ENCODE measurements at regions not wholly inside any gene's neighbourhood (a gene's known extent, or its start where the extent isn't known, plus 50 kb on each side); places are given as distances from the start of the nearest gene placed in this dataset.

DNA sequence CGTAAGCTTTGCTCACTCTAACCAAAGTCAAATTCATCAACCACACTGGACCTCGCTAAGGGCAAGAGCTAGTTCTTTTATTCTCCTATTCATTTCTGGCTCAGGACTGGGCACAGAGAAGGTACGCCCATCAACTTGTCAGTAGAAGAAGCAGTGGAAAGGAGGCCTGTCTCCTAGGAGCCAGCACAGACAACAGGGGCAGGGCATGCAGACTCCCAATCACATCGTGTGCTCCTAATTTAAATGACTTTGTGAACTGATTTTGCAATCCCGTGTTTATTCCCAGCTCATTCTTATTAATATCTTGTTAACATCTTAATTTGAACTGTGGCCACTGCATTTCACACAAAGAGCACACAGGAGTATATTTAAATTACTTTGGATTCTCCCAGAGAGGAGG, 161.1 kb upstream of the BCL6 start:
- no peak for DNase-seq

DNA sequence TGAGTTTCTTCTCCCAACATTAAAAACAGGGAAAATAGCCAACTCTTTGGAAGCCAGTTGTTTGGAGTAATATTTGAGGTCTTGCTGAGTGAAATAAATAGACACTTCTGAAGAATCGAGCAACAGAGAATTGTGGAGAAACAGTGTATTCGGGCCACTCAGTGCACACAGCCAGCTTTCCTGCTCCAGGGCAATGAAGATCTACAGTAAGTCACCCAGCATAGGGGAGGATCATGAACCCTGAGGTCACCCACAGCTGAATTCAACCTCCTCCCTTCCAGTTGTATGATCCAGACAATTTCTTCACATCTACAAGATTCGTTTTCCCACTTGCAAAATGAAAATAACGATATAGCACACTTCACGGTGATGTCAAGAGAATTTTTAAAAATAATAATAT, 161.7 kb upstream of the BCL6 start:
- DNase-seq: no peak

DNA sequence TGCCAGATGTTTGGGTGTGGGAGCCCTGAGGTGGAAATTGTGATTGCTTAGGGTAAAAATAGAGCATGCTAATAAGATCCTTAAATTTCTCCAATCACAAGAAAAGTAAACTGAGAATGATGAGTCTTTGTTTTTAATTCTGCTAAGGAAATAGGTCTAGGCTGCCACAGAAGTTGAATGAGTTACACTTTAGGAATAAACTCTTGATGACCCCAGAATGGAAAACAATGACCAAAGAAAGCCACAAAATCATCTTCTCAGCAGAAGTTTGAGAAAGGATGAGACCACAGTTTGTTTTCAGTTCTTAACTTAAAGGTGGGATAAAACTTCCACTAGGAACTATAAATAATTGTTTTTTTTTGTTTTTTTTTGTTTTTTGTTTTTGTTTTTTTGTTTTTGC, 164.6 kb upstream of the BCL6 start:
- DNase-seq: no peak

DNA sequence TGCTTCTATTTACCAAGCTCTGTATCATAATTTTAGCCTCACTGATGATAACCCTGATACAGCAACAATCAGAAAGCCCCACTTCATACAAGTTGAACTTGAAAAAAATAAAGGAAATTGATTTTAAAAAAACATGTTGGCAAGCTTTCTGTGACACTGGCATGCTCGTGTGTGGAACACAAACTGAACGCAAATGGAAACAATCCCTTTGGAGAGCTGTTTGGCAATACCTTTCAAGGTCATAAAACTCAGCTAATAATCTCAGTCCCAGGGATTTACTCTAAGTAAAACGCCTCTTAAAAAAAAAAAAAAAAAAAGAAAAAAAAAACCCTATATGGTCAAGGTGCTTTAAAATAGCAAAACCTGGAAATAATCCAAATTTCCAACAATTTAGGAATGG, 166.7 kb upstream of the BCL6 start:
- no peak for DNase-seq

DNA sequence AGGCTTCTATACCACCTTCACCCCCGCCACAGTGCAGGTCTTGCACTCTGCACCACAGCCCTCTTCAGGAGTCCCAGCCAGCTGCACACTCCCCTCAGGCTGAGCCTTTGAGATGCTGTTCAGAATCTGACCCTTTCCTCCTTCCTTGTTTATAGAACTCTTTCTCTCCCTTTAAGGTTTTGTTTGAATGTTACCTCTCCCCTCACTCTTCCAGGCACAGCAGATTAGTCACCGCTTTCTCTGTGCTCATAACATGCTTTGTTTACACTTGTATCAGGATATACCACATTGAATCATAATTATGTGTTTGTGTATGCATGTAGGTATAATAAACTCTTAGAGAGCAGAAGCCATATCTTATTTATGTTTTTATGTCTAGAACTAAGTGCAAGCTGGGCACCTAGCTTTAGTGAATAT, 168.4 kb upstream of the BCL6 start:
- DNase-seq: no peak

DNA sequence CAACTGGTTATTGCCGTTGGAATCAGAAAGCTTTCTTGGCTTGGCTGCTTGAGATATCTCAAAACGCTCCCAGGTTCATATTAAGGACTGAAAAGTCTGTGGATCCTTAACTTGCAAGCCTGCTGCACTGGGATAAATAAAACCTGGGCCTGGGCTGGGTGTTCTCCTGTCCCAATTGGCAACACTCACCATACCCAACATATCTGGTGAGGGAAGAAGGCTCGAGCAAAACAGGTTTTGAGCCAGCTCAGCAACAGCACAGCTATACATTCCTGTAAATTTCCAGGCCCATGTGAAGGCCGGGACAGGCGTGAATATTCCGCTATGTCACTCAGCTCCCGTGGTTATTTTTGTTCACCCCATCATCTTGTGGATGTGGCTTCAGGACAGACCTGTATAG, 169.0 kb upstream of the BCL6 start:
- DNase-seq: no peak

DNA sequence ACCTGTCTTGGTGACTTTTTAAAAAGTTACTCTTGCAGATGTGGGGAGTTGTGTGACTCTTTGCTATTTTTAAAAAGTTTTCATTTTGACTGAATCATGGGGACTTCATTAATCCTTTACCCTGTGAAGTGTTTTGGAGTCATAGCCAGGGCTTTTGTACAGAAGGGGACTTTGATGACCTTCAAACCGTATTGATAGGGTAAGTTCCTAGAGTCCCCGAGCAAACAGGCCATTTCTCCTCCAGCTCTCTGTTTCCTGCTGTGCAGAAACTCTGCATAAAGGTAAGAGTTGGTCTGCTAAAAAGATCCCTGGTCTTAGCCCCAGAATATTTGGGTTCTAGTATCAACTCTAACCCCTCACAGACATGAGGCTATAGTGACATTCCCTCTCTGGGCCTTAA, 170.8 kb upstream of the BCL6 start:
- DNase-seq: no peak

DNA sequence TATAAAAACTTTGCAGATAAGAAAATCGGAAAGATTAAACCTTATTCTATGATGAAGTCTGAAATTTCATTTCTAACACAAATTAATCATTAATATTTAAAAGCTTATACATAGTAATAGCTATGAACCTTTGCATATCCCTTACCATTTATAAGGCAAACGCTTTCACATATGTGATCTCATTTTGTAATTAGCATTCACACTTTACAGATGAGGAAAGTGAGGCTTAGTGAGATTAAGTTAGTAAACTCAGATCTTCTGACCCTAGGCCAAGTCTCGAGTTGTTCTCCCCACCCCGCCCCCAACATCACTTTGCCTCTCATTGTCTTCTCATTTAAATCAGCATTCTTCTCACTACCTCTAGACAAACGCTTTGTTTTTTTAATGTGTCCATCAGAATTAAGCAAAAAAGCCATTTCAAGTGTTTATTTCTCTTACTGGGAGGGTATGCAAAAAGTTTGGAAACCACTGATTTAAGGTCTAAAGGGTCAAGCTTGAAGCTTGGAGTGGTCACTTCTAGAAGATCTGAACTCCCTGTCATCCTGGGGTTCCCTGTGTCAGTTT, 172.9 kb upstream of the BCL6 start:
- DNase-seq: no peak

DNA sequence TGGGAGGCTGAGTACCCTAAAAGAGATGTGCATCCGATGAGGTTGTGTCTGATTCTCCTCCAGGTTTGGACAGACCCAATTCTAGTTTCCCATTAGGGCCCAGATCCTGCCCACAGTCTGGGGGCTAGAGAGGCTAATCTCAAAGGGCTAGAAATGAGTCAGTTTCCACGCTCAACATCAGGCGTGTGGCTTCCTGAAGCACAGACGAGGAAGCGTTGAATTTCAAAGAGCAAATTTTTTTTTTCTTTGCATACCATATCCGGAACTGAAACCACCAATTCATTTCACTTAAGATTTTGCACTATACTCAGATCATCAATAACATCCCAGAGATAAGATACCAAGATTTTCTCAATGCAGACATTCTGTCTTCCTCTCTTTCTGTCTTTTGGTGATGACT, 173.8 kb upstream of the BCL6 start:
- peak; percentile 56 for DNase-seq

DNA sequence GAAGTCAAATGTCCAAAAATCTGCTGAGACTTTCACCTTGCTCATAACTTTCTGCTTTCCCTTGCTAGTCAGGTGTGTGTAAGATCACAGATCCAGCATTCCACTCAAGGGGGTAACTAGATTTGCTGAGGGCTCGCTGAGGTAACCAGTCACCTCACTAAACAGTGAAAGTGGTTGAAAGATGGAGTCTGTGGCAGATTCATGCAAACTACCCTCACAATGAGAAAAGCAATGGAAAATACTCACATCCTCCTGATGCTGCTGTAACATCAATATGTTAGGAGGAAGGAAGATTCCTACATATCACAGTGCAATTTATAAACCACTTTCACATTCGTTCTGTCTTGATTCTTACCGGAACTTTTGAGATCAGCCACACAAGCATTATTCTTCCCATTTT, 174.3 kb upstream of the BCL6 start:
- DNase-seq: peak; percentile 32

DNA sequence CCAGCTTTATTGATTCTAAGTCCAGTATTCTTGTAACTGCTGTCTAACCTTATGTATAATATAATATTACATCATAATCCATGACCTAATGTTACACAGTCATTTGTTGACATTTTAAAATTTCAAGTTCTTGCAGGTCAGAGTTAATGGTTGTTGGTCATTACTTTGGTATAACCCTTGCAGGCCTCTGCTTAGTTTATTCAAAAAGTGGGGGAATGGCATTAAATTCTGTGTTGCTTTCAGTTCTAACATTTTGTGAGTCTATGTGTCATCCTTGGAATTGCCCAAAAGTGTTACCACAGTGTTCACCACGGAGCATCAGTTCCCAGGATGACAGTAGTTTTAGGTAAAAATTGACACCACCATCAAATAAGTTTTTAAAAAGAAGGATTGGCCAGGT, 174.8 kb upstream of the BCL6 start:
- no peak for DNase-seq

DNA sequence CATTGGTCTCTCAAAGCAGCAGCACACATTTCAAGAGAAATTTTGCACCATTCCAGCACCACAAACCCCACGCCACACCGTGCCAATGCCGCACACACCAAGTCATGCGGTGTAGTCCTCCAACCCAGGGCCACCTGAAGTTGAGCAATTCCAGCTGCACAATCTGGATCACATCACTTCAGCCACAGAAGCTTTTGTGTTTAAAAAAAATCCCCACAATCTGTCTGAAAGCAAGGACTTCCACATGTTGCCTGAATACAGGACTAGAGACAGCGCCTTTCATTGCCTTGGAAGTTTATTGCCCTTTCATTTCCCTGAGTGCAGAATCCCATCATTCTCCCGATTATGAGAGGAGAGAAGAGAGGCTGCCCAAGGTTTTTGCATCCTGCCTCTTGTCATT, 175.6 kb upstream of the BCL6 start:
- no peak for DNase-seq

DNA sequence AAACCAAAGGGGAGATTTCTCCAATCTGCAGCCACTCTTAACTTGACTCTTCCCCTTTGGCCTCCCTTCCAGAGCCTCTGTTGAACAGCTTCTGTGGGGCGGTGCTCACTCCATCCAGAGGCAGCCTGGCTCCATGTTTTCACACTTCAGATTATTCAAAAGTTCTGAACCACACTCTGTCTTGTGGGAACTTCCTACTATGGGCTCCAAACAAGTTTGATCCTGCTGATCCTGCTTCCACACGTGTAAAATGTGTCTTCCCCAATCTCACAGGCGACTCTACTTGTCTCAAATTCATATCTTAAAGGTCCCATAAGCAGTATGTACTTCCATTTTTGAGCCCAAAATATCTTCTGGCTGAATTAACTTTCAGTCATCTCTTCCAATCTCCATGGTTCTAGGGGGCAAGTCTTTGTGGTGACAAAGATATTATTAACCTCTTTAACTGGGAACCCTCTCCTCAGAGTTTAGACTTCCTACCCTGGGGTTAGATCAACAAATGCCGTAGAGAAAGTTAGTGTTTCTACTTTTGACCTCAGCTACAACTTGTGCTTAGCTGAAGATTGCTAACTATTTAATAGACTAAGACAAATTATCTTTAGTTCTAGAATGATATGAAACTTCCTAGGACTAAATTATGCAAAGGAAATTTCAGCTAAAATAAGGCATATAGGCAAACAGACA, 176.3 kb upstream of the BCL6 start:
- DNase-seq: no peak

DNA sequence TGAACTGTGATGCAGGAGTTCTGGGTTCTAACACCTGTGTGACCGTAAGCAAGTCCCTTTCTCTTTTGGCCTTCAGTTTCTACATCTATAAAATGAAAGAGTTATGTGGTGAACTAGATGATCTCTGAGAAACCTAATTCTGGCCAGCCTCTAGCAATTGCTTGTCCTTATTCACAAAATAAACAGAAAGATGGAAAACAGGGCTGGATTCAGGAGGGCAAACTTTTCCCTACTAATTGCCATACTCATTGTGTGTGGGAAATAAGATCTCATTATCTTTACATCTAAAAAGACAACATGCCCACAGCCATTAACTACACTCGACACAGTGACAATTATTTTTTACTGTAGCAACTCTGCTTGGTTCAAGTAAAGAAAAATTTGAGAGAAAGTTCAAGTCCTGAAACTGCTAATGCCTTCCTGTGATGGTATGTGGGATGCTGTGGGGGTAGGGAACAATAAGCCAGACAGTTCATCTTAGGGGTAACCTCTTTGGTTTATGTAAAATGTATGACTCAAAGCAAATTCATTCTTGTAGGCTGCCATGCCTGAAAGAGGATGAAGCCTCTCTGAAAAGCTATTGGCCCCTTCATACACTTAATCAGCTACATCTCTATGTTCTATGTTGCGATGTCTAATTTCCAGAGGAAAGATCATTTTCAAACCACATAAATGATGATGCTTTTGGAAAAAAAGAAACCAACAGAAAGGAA, 177.6 kb upstream of the BCL6 start:
- DNase-seq: peak; percentile 55

DNA sequence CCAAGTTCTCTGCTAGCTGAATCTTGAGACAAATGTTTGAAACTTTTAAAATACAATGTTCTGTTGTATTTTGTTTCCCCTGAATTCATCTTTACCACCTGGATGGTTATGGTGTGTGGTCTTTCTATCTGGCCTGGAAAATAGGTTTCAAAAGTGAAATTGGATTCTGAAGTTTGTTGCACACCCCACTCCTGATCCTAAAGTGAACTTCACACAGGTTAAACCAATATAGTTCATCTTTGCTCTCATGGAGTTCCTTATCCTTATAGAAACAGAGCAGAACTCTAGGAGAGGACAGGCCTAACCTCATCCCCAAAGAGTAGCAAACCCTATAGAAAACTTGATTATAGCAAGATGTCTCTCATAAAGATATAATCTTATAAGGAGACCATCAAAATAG, 179.4 kb upstream of the BCL6 start:
- no peak for DNase-seq

DNA sequence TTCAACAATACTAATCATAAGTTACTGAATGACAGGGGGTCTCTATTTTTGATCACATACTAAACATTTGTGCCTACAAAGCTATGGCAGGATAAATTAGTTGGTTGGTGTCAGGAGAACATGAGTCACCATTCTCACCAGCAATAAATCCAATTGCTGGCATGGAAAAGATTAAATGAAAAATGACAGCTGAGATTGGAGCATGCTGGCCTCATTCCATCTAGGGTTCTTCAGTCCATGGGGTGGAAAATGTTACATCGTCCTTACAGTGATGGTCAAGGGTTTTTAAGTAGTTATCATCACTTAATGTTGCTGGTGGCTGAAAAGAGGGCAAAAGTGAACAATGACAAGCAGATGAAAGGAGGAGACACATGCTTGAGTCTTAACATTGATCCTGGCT, 180.1 kb upstream of the BCL6 start:
- DNase-seq: no peak

DNA sequence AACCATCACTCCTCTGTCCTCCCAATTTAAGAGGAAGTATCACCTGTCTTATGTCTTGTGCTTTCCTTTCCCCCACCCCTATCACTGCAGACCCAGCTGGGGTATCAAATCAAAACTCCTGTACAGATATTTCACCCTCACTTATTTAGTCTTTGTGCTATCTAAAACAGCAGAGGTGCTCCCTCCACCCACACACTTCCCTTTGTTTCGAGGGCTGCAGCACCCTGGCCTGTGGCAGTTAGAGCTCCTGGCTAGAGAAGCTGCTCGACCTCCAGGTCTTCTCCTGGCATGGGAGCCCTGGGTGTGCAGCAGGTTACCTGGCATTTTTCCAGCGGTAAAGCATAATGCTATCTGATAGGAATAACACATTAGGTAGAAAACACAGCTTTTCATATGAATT, 181.4 kb upstream of the BCL6 start:
- no peak for DNase-seq

DNA sequence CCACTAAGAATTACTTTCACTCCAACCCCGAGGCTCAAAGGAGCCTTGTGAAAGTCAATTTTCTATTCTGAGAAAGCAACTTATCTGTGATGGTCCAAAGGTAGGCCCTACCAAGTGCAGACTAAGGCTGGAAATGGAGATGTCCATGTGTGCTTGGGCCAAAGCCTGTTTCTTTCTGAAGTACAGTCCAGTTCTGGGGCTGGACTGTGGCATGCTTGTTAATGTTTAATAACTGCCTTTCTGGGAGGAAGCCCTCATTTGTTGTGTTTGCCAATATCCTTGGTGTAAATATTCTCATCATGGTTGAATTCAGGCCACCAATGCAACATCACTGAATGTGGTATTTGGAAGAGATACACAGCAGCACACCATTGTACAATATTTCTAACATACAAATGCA, 182.3 kb upstream of the BCL6 start:
- no peak for DNase-seq

DNA sequence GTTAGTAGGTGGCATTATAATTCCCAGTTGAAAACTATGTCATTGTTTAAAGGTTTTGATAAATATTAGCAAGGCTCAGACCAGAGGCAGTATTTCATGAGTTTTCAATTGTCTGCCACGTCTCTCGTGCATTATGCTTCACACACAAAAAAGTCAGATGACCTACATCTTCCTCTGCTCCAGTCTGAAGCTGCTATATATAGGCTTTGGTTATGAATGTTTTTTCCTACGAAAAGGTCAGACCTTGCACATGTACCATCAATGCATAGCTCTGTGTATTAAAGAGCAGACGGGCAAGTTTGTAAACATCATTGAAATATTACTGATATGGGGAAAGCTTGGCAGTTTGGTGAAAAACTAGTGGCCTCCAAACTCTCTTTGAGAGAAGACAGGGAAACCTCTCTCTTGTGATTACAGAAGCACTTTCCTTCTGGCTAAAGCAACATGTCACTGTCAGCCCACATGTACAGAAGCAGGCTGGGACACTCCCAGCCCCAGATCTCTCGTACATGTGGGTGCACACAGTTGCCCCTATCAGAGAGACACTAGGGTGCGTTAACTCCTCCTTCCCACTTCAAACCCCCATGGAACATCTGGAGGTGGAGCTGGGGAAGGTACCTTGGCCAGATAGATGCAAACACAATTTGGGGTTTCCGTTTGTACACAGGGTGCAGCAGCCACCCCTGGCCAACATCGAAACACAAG, 184.0 kb upstream of the BCL6 start:
- DNase-seq: peak; percentile 25

DNA sequence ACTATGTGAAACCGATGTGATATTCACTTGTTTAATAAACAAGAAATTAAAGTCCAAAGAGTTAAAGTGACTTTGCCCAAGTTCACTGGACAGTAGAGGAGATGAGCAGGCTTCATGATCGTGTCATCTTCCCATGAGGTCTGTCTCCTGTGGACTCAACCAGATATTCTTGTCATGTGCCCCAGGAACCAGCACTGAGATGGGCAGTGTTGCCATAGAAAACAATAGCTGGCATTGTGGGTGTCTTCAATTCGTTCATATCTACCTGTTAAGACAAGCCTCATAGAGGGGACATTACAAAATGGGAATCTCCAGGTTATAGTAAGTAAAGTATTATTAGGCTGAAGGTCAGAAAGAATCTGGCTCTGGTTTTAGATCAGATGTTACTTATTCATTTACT, 184.8 kb upstream of the BCL6 start:
- DNase-seq: no peak

DNA sequence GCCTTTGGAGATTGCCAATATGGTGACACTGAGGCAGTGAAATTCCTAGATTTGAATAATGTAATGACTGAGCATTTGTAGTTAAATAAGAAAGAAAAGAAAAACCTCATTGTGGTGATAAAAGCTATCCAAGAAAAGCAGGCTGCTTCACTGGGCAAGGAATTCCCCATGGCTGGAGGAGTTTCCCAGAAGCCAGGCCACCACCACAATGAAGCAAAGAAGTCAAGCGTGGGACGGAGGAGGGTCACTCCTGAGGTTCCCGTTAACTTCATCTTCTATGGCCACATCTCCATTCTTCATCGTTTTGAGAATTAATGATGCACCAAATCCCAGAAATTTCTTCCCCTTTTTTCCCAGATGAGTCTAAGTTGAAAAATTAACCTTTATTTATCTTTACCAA, 185.8 kb upstream of the BCL6 start:
- no peak for DNase-seq

DNA sequence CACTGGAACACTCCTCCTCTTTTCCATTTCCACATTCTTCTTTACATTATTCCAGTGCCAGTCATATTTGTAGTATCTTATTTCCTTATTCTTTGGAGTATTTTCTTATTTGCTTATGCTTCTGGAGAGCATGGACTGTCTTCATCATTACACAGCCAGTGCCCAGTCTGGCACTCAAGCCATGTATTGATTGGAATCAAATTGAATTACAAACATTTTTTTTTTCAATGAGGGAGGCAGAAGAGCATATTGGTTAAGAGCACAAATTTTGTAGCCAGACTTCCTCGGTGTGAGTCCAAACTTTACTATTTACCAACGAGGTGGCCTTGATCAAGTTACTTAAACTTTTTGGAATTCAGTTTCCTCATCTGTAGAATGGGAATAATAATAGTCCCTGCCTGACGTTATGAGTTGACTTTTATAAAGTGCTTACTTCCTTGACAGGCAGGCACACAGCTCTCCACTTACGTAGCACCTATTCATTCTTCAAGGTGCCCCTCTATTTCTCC, 186.6 kb upstream of the BCL6 start:
- no peak for DNase-seq

DNA sequence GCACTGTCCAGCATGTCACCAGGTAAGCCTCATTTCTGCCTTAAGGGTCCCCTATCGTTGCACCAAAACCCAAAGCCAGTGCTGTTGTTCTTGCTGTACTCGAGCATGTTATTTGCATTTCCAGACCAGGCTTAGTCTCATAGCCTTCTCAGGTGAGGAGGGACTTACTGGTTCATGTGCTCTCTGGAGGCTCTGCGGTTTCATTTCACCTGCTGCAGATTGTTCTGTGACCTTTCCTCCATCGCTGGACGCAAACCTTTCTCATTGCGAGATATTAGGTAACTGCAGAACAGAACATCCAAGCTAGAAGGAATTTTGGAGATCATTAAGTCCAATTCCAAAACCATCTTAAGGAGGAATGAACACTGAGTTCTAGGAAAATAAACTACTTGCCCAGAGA, 187.3 kb upstream of the BCL6 start:
- DNase-seq: no peak

DNA sequence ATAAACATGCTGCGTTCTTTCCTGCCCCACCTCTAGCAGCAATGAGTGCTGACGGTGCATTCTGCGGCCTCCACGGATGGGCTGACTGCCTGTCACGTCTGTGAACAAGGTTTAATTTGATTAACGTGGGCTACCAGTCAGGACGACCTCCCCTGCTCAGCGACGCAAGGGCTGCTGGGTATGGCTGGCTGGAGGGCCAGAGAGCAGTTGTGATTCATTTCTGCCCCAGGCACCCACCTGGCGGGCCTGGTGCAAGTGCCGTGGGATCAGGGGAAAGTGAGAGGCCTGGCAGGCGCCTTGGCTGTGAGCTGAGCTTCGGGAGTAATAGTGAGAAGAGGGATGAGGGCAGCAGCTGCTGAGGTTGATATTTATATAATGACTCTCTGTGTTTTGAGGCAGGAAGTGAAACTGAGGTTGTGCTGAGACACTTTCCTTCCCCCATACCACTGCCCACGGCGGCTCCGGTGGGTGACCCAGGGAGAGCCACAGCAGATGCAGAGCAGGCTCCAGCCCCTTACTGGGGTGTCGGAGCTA, 190.4 kb upstream of the BCL6 start:
- DNase-seq: peak; percentile 45

Measured in stimulated activated CD4-positive, alpha-beta T cell treated with anti-CD3 and anti-CD28 coated beads, Interleukin-1b, Interleukin-23, amount 100 ng/mL, for 48 hours (primary cell).